ENCODE measurements at regions not wholly inside any gene's neighbourhood (a gene's known extent, or its start where the extent isn't known, plus 50 kb on each side); places are given as distances from the start of the nearest gene placed in this dataset.

DNA sequence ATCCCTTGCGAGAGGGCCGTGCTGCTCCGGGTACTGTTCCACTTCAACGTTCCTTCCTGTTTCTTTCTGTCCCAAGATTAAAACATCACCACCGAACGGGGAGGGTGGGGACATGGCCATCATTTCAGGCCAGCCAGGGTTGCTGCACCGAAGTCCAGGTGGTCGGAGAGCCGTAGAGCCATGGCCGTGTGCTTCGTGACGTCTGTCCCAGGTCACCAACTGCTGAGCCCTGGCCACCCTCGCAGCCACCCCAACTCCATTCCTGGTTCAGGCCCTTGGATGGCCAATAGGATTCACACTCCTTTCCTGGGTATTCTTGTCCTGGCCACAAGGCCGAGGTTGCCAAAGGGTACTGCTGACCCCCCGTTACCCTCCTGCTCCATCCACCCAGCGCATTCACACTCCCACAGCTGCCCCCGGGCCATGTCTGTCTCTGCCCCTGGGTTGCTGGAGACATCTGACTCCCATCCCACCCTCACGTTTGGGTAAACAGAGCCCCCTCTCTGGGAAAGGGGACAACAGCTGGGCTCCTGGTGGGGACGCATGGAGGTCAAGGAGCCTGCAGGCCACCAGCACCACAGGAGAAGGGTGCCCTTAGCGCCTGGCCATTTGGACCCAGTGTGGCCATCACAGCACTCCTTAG lies 103.2 kb downstream of the HMX1 start:
- Histone ChIP-seq H3K27me3 (ENCODE audit: control insufficient read depth in 5 of 5, insufficient read depth in 4 of 5, low read length in 5 of 5) (peaks cover 4 to 22% (median 15%) of the 10 kb centered on the region in 5 donors), H3K27ac (ENCODE audit: low read depth, low read length) (no peak overlapping the region), H3K9ac (ENCODE audit: low read length in 5 of 5) (no peak overlapping the region), H3K4me1 (ENCODE audit: control insufficient read depth in 5 of 5, insufficient read depth in 5 of 5, low read length in 5 of 5) (no peaks in the 10 kb centered on the region), H3K36me3 (ENCODE audit: control insufficient read depth in 5 of 5, insufficient read depth in 5 of 5, low read length in 5 of 5) (no peaks in the 10 kb centered on the region), H3K4me3 (ENCODE audit: low read depth in 1 of 5, low read length in 5 of 5) (no peak overlapping the region), H3K9me3 (ENCODE audit: control insufficient read depth in 5 of 5, low read length in 5 of 5) (no peaks in the 10 kb centered on the region)

DNA sequence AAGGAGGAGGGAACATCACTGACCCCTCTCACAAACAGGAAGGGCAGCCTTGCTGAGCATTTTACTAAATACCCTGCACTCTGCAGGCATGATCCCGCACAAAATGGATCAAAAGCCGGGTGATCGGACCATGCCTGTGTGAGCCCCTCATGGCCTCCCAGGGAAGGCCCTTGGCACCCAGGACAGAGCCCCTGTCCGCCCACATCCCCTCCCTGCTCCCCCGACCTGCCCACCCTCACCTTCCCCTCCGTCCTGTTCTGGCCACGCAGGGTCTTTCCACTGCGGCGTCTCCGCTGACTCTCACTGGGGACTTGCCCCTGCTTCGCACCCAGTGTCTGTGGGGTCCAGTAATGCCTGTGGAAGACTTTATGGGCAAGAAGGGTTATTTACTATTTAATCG lies 105.0 kb downstream of the HMX1 start:
- Histone ChIP-seq H3K4me3 (ENCODE audit: low read depth in 1 of 5, low read length in 5 of 5) (no peak overlapping the region), H3K9me3 (ENCODE audit: control insufficient read depth in 5 of 5, low read length in 5 of 5) (no peaks in the 10 kb centered on the region), H3K27ac (ENCODE audit: low read depth, low read length) (no peak overlapping the region), H3K36me3 (ENCODE audit: control insufficient read depth in 5 of 5, insufficient read depth in 5 of 5, low read length in 5 of 5) (no peaks in the 10 kb centered on the region), H3K9ac (ENCODE audit: low read length in 5 of 5) (no peak overlapping the region), H3K4me1 (ENCODE audit: control insufficient read depth in 5 of 5, insufficient read depth in 5 of 5, low read length in 5 of 5) (no peaks in the 10 kb centered on the region), H3K27me3 (ENCODE audit: control insufficient read depth in 5 of 5, insufficient read depth in 4 of 5, low read length in 5 of 5) (peaks cover 7 to 20% (median 19%) of the 10 kb centered on the region in 5 donors)

DNA sequence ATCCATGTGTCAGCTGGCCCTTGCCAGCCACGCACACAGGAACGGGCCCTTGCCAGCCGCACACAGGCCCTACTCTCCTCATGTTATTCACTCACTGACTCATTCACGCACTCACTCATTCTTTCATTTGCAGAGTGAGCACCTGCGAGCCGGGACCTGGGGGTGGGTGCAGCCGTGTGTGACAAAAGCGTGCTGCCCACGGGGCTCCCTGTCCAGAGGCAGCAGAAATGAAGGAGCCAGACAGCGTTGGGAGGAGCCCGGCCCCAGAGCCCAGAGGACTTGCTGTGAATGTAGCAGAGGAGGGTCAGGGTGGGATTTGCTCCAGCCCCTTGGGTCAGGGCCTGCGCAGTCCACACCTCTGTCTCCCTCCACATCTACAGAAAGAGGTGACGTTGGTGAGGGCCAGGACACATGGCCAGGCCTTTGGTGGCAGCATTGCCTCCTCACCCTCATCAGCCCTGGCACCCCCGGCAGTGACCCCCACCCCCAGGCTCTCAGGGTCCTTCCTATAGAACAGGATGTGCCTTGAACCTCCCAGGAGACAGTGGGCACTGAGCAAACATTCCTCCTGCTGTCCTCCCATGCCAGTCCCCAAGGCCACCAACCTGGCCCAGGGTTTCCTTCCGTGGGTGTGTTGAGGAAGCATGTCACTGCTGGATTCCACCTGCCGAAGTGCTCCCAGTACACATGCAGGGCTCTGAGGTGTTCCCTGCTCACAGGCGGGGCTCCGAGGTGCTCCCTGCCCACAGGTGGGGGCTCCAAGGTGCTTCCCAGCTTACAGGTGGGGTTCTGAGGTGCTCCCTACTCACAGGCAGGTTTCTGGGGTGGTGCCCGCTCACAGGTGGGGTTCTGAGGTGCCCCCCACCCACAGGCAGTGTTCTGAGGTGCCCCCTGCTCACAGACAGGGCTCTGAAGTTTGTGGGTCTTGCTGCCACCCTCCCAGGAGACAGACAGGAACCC lies 105.7 kb downstream of the HMX1 start:
- Histone ChIP-seq H3K27me3 (ENCODE audit: control insufficient read depth in 5 of 5, insufficient read depth in 4 of 5, low read length in 5 of 5) (peaks cover 7 to 26% (median 19%) of the 10 kb centered on the region in 5 donors), H3K36me3 (ENCODE audit: control insufficient read depth in 5 of 5, insufficient read depth in 5 of 5, low read length in 5 of 5) (no peaks in the 10 kb centered on the region), H3K4me1 (ENCODE audit: control insufficient read depth in 5 of 5, insufficient read depth in 5 of 5, low read length in 5 of 5) (no peaks in the 10 kb centered on the region), H3K9me3 (ENCODE audit: control insufficient read depth in 5 of 5, low read length in 5 of 5) (no peaks in the 10 kb centered on the region), H3K27ac (ENCODE audit: low read depth, low read length) (no peak overlapping the region), H3K9ac (ENCODE audit: low read length in 5 of 5) (no peak overlapping the region), H3K4me3 (ENCODE audit: low read depth in 1 of 5, low read length in 5 of 5) (no peak overlapping the region)

DNA sequence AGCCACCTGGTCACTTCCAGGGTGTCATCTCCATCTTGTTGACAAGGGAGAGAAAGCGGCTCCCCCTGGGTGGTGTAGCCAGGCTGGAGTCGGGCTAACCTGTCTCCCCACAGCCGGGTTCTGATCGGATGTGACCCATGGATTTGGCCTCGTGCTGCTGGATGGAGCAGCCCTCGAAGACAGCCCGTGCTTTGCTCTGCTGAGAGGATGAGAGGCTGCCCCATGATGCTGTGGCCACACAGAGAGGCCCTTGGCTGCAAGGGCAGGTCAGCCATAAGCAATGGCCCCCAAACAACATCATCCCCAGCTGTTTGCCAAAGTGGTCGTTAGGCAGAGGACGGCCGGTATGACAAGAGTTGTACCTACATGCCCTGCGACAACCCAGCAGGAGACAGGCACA lies 106.6 kb downstream of the HMX1 start:
- no peak overlapping the region for H3K9ac ChIP-seq (ENCODE audit: low read length in 5 of 5)
- H3K27ac ChIP-seq (ENCODE audit: low read depth, low read length) = no peak overlapping the region
- H3K4me3 ChIP-seq (ENCODE audit: low read depth in 1 of 5, low read length in 5 of 5) = no peak overlapping the region
- H3K27me3 ChIP-seq (ENCODE audit: control insufficient read depth in 5 of 5, insufficient read depth in 4 of 5, low read length in 5 of 5) = peaks cover 9 to 30% (median 19%) of the 10 kb centered on the region in 5 donors
- H3K4me1 ChIP-seq (ENCODE audit: control insufficient read depth in 5 of 5, insufficient read depth in 5 of 5, low read length in 5 of 5) = no peaks in the 10 kb centered on the region
- H3K9me3 ChIP-seq (ENCODE audit: control insufficient read depth in 5 of 5, low read length in 5 of 5) = no peaks in the 10 kb centered on the region
- H3K36me3 ChIP-seq (ENCODE audit: control insufficient read depth in 5 of 5, insufficient read depth in 5 of 5, low read length in 5 of 5) = no peaks in the 10 kb centered on the region

DNA sequence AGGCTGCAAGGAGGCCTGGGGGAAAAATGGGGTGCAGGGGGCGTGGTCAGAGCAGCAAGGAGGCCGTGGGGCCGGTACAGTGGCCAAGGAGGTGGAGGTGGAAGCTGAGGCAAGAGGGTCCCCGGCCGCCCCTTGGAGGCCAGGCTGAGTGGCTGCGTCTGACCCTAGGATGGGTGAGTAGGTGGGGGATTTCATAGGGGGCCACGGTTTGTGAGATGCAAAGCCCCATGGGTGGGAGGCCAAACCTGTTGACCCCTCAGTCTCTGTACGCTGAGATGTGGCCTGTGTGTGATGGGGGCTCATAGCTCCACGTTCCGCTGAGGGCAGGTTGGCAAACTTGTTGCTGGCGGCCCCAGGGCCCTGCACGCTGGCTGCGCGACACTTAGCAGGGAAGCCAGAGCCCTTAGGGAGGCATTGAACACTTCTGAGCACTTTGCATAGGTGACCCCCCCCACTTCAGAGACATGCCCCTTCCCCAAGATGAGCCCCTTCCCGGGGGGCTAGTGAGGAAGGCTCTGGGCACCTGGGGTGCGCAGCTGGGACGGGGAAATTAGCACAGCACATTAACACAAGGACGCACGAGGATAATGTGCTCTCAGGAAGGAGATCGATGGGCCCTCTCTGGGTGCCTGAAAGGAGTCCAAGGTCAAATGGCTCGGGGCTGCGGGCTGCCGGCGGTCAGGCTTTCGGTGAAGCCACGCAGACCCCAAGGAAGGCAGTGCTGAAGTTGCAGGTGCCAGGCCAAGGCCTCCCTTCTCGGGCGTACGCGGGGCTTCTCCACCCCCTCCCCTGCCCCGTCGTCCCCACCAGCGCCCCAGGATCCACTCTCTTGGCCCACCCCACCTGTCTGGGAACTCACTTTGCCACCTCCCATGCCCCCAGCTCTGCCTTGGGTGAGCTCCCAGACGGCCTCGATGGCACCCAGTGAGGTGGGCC lies 107.4 kb downstream of the HMX1 start:
- no peaks in the 10 kb centered on the region for H3K4me1 ChIP-seq (ENCODE audit: control insufficient read depth in 5 of 5, insufficient read depth in 5 of 5, low read length in 5 of 5)
- no peak overlapping the region for H3K9ac ChIP-seq (ENCODE audit: low read length in 5 of 5)
- H3K4me3 ChIP-seq (ENCODE audit: low read depth in 1 of 5, low read length in 5 of 5) = no peak overlapping the region
- H3K27me3 ChIP-seq (ENCODE audit: control insufficient read depth in 5 of 5, insufficient read depth in 4 of 5, low read length in 5 of 5) = peaks cover 9 to 30% (median 16%) of the 10 kb centered on the region in 5 donors
- H3K9me3 ChIP-seq (ENCODE audit: control insufficient read depth in 5 of 5, low read length in 5 of 5) = no peaks in the 10 kb centered on the region
- no peak overlapping the region for H3K27ac ChIP-seq (ENCODE audit: low read depth, low read length)
- H3K36me3 ChIP-seq (ENCODE audit: control insufficient read depth in 5 of 5, insufficient read depth in 5 of 5, low read length in 5 of 5) = no peaks in the 10 kb centered on the region

DNA sequence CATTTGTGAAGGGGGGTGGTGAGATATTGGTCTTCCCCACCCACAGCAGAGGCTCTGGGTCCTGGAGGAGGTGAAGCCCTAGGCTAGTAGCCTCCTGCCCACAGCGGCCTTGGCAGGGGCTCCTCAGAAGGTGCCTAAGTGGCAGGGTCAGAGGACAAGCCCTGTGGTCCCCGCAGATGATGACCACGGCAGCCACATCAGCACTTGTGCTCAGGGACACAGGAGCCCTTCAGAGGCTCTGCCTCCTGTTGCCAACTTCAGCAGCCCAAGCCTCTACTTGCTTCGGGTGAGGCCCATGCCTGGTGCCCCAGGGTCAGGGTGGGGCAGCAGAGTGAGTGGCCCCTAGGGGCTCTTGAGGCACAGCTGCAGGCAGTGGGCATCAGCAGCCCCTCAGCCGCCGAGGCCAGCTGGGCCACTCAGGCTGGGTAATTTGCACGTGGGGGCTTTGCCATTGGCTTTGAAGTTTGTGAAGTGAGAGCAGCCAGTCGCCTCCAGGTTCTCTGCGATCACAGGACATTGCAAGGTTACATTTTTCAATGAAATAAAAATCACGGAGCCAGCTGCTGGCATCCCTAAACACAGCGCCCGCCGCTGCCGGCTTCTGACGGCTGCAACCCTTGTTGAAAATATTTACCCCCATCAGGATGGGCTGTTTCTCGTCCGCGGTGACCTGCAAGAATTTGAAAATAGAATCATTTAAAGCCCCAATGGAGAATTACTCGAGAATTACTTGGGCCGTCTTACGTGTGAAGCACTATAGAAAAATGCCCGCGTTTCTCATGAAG lies 108.5 kb downstream of the HMX1 start:
- H3K27ac ChIP-seq (ENCODE audit: low read depth, low read length) = no peak overlapping the region
- H3K27me3 ChIP-seq (ENCODE audit: control insufficient read depth in 5 of 5, insufficient read depth in 4 of 5, low read length in 5 of 5) = peaks cover 9 to 28% (median 16%) of the 10 kb centered on the region in 5 donors
- H3K4me1 ChIP-seq (ENCODE audit: control insufficient read depth in 5 of 5, insufficient read depth in 5 of 5, low read length in 5 of 5) = no peaks in the 10 kb centered on the region
- H3K36me3 ChIP-seq (ENCODE audit: control insufficient read depth in 5 of 5, insufficient read depth in 5 of 5, low read length in 5 of 5) = no peaks in the 10 kb centered on the region
- H3K9ac ChIP-seq (ENCODE audit: low read length in 5 of 5) = no peak overlapping the region
- H3K9me3 ChIP-seq (ENCODE audit: control insufficient read depth in 5 of 5, low read length in 5 of 5) = no peaks in the 10 kb centered on the region
- no peak overlapping the region for H3K4me3 ChIP-seq (ENCODE audit: low read depth in 1 of 5, low read length in 5 of 5)

DNA sequence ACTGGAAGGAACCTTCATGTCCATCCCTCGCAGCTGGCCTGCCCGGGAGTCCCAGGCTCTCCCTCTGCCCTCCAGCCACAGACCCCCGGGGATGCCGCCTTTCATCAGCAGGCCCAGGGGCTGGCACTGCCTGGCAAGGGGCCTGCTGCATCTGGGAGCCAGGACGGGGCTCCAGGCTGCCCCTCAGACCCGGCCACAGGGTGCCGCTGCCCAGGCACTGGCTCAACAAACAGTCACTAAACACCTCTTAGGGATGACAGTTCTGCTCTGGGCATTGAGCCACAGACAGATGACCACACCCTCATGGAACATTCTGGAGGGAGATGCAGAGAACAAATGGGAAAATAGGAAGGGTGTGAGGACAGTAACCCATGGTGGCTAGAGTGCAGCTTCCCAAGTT lies 109.3 kb downstream of the HMX1 start:
- Histone ChIP-seq H3K27me3 (ENCODE audit: control insufficient read depth in 5 of 5, insufficient read depth in 4 of 5, low read length in 5 of 5) (peaks cover 9 to 23% (median 16%) of the 10 kb centered on the region in 5 donors), H3K4me1 (ENCODE audit: control insufficient read depth in 5 of 5, insufficient read depth in 5 of 5, low read length in 5 of 5) (no peaks in the 10 kb centered on the region), H3K9ac (ENCODE audit: low read length in 5 of 5) (no peak overlapping the region), H3K27ac (ENCODE audit: low read depth, low read length) (no peak overlapping the region), H3K36me3 (ENCODE audit: control insufficient read depth in 5 of 5, insufficient read depth in 5 of 5, low read length in 5 of 5) (no peaks in the 10 kb centered on the region), H3K9me3 (ENCODE audit: control insufficient read depth in 5 of 5, low read length in 5 of 5) (no peaks in the 10 kb centered on the region), H3K4me3 (ENCODE audit: low read depth in 1 of 5, low read length in 5 of 5) (no peak overlapping the region)

DNA sequence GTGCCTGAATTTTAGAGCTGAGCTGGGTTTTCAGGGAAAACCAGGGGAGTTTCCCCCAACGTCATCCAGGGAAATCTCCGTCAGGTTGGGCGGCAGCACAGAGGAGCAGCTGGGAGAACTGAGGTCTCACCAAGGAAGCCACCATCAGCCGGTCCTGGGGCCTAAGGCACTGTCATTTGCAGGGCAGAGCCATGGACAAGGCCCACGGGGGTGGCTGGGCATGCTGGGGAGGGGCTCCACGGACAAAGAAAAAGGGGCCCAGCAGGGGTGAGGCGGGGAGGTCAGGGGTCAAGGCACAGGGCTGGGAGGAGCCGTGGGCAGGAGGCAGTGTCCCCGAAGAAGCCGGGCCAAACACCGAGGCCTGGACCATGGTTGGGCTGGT lies 109.8 kb downstream of the HMX1 start:
- H3K27me3 ChIP-seq (ENCODE audit: control insufficient read depth in 5 of 5, insufficient read depth in 4 of 5, low read length in 5 of 5) = peaks cover 9 to 23% (median 16%) of the 10 kb centered on the region in 5 donors

DNA sequence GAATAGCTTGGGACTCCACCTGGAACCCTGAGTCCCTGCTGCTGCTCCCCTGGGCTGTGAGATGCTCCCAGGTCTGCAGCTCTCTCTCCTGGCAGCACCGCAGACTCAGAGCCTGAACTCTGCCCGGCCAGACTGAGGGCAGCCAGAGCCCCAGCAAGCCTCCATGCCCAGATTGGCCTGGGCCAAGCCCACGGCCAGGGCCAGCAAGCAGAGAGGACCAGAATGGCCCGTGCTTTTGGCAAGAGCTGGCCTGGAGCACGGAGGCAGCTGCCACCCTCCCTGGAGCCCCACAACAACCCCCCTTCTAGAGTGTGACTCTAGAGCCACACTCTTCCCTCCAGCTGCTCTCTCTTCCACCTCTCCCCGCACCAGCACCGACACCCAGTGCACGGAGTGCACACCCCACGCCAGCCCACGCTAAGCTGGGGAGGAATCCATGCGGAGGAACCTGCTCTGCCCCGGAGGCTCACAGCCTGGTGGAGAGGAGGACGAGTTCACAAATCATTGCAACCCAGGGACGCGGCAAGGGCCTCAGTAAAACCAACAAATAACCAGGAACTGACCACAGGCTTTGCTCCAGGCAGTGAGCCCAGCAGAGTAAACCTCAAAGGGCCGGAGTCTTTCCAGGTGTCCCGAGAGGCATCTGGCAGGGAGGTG lies 110.3 kb downstream of the HMX1 start:
- H3K4me3 ChIP-seq (ENCODE audit: low read depth in 1 of 5, low read length in 5 of 5) = no peak overlapping the region
- peaks cover 6 to 23% (median 16%) of the 10 kb centered on the region in 5 donors for H3K27me3 ChIP-seq (ENCODE audit: control insufficient read depth in 5 of 5, insufficient read depth in 4 of 5, low read length in 5 of 5)
- no peaks in the 10 kb centered on the region for H3K36me3 ChIP-seq (ENCODE audit: control insufficient read depth in 5 of 5, insufficient read depth in 5 of 5, low read length in 5 of 5)
- no peak overlapping the region for H3K27ac ChIP-seq (ENCODE audit: low read depth, low read length)
- no peaks in the 10 kb centered on the region for H3K4me1 ChIP-seq (ENCODE audit: control insufficient read depth in 5 of 5, insufficient read depth in 5 of 5, low read length in 5 of 5)
- H3K9me3 ChIP-seq (ENCODE audit: control insufficient read depth in 5 of 5, low read length in 5 of 5) = no peaks in the 10 kb centered on the region
- H3K9ac ChIP-seq (ENCODE audit: low read length in 5 of 5) = no peak overlapping the region

More for the DNA sequence above, 109.8 kb downstream of the HMX1 start:
- Histone ChIP-seq H3K9ac (ENCODE audit: low read length in 5 of 5) (no peak overlapping the region), H3K27ac (ENCODE audit: low read depth, low read length) (no peak overlapping the region), H3K36me3 (ENCODE audit: control insufficient read depth in 5 of 5, insufficient read depth in 5 of 5, low read length in 5 of 5) (no peaks in the 10 kb centered on the region), H3K9me3 (ENCODE audit: control insufficient read depth in 5 of 5, low read length in 5 of 5) (no peaks in the 10 kb centered on the region), H3K4me3 (ENCODE audit: low read depth in 1 of 5, low read length in 5 of 5) (no peak overlapping the region), H3K4me1 (ENCODE audit: control insufficient read depth in 5 of 5, insufficient read depth in 5 of 5, low read length in 5 of 5) (no peaks in the 10 kb centered on the region)
